ENCODE measurements at regions not wholly inside any gene's neighbourhood (a gene's known extent, or its start where the extent isn't known, plus 50 kb on each side); places are given as distances from the start of the nearest gene placed in this dataset.

- no peak for TF ChIP-seq TEAD4 (IDR thresholded peaks at IDR 0.05; ENCODE audit: borderline replicate concordance, insufficient read depth)
- TF ChIP-seq, protein P1, sequence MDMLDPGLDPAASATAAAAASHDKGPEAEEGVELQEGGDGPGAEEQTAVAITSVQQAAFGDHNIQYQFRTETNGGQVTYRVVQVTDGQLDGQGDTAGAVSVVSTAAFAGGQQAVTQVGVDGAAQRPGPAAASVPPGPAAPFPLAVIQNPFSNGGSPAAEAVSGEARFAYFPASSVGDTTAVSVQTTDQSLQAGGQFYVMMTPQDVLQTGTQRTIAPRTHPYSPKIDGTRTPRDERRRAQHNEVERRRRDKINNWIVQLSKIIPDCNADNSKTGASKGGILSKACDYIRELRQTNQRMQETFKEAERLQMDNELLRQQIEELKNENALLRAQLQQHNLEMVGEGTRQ (IDR thresholded peaks at IDR 0.05; ENCODE audit: borderline replicate concordance, low read depth, low read length) = no peak
- TF ChIP-seq CHD2 (IDR thresholded peaks at IDR 0.05; ENCODE audit: low read length, partially characterized antibody) = no peak
- TF ChIP-seq POLR2AphosphoS5 (IDR thresholded peaks at IDR 0.05; ENCODE audit: low read depth, low read length) = no peak
- TF ChIP-seq, protein P2, sequence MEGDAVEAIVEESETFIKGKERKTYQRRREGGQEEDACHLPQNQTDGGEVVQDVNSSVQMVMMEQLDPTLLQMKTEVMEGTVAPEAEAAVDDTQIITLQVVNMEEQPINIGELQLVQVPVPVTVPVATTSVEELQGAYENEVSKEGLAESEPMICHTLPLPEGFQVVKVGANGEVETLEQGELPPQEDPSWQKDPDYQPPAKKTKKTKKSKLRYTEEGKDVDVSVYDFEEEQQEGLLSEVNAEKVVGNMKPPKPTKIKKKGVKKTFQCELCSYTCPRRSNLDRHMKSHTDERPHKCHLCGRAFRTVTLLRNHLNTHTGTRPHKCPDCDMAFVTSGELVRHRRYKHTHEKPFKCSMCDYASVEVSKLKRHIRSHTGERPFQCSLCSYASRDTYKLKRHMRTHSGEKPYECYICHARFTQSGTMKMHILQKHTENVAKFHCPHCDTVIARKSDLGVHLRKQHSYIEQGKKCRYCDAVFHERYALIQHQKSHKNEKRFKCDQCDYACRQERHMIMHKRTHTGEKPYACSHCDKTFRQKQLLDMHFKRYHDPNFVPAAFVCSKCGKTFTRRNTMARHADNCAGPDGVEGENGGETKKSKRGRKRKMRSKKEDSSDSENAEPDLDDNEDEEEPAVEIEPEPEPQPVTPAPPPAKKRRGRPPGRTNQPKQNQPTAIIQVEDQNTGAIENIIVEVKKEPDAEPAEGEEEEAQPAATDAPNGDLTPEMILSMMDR (IDR thresholded peaks at IDR 0.05) = no peak
- no peak for TF ChIP-seq MAX (IDR thresholded peaks at IDR 0.05; ENCODE audit: low read depth)
Observed at GRCh38 chr6:1057490-1058135, 254.3 kb upstream of the FOXQ1 start.

All from SK-N-SH (cell line).